Immature natural killer cell (primary cell): ENCODE measurements at regions not wholly inside any gene's neighbourhood (a gene's known extent, or its start where the extent isn't known, plus 50 kb on each side); places are given as distances from the start of the nearest gene placed in this dataset.

Experiments
- DNase-seq, 3 donors: peaks; one replicate each; pipeline ENCODE4 v3.0.0; 2022; ENCODE audit warnings: mixed read lengths in 1 of 3
- H3K27ac Mint-ChIP-seq, 6 donors: one replicate each; pipeline ENCODE4 v1.8.0; 2020; ENCODE audit warnings: mixed read lengths in 6 of 6, mild to moderate bottlenecking in 5 of 6, inconsistent platforms in 4 of 6, moderate library complexity in 3 of 6
- H3K27me3 Mint-ChIP-seq, 3 donors: one replicate each; pipeline ENCODE4 v1.8.0; 2020 to 2021; ENCODE audit warnings: low read depth in 3 of 3, mild to moderate bottlenecking in 3 of 3, mixed read lengths in 3 of 3, moderate library complexity in 3 of 3, inconsistent platforms in 1 of 3
- H3K36me3 Mint-ChIP-seq, 3 donors: one replicate each; pipeline ENCODE4 v1.8.0; 2020; ENCODE audit warnings: mixed read lengths in 3 of 3, inconsistent platforms in 2 of 3, mild to moderate bottlenecking in 2 of 3
- H3K4me1 Mint-ChIP-seq, 2 donors: one replicate each; pipeline ENCODE4 v1.8.0; 2020; ENCODE audit warnings: inconsistent platforms in 2 of 2, mild to moderate bottlenecking in 2 of 2, mixed read lengths in 2 of 2, moderate library complexity in 1 of 2
- H3K4me3 Mint-ChIP-seq, 5 donors: one replicate each; pipeline ENCODE4 v1.8.0; 2020; ENCODE audit warnings: mild to moderate bottlenecking in 5 of 5, mixed read lengths in 5 of 5, inconsistent platforms in 3 of 5, moderate library complexity in 3 of 5
- H3K9me3 Mint-ChIP-seq, 6 donors: one replicate each; pipeline ENCODE4 v1.8.0; 2020; ENCODE audit warnings: mild to moderate bottlenecking in 6 of 6, mixed read lengths in 6 of 6, inconsistent platforms in 4 of 6, moderate library complexity in 3 of 6

DNA sequence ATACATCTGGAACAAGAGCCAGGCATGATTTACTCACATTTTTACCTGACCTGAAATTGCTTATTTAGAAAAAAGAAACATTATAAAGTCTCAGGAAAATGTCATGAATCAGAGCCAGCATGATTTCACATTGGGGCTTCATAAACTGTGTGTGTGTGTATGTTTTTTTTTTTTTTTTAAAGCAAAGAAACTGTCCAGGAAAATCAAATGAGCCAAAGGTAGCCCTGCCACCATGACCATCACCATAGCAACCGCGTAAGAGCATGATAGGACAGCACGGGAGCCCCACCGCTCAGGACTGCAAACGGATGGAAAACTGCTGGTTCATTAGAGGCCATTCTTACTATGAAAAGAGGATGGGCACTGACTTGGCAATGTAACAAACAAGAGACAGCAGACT lies 139.2 kb downstream of the NTMT2 start:
- Mint-ChIP-seq H3K4me3 (no peak overlapping the region), H3K27ac (no peak overlapping the region), H3K36me3 (no peaks in the 10 kb centered on the region), H3K4me1 (no peaks in the 10 kb centered on the region), H3K9me3 (peaks cover 0 to 2% (median 0%) of the 10 kb centered on the region in 6 donors), H3K27me3 (peaks cover 0 to 4% (median 0%) of the 10 kb centered on the region in 3 donors)
- DNase-seq: no peak

DNA sequence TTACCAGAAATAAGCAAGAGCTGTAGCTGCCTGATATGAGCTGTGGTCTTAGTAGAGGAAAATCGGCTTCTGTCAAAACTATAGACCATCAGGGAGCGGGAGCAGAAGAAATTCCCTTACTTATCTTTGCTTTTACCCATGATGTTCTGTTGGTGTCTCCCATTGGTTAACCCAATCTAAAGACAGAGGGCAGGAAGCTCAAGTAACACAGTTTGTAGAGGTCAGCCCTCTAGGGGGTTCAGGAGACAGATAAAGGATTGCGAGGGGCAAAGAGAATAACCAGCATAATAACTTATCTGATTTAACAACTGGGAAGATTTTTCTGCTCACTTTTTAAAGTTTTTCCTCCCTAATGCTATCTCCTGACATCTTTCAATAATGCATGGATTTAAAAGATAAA lies 142.4 kb downstream of the NTMT2 start:
- H3K27me3 Mint-ChIP-seq: peaks cover 0 to 4% (median 0%) of the 10 kb centered on the region in 3 donors
- peaks cover 0 to 1% (median 0%) of the 10 kb centered on the region in 6 donors for H3K9me3 Mint-ChIP-seq
- no peaks in the 10 kb centered on the region for H3K36me3 Mint-ChIP-seq
- H3K27ac Mint-ChIP-seq: no peak overlapping the region
- H3K4me1 Mint-ChIP-seq: no peaks in the 10 kb centered on the region
- no peak overlapping the region for H3K4me3 Mint-ChIP-seq
- no peak for DNase-seq

DNA sequence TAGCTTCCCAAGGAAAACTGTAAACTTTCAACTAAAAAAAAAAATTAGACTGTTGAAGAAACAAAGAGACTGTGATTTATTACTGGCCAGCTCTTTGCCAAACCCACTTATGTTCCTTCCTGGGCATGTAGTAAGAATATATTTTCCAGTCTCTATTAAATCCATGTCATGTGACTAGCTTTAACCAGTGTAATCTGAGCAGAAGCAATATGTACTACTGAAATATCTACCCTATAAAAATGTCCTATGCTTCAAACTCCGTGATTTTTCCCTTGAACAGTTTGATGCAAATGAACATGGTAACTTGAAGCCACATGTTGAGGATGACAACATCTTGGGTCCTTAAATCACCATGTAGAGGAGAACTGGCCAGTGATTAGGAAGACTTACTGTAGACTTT lies 144.5 kb downstream of the NTMT2 start:
- H3K36me3 Mint-ChIP-seq: no peaks in the 10 kb centered on the region
- peaks cover 0 to 1% (median 0%) of the 10 kb centered on the region in 6 donors for H3K9me3 Mint-ChIP-seq
- no peak for DNase-seq
- H3K4me3 Mint-ChIP-seq: no peak overlapping the region
- no peaks in the 10 kb centered on the region for H3K4me1 Mint-ChIP-seq
- peaks cover 1 to 4% (median 2%) of the 10 kb centered on the region in 3 donors for H3K27me3 Mint-ChIP-seq
- no peak overlapping the region for H3K27ac Mint-ChIP-seq

DNA sequence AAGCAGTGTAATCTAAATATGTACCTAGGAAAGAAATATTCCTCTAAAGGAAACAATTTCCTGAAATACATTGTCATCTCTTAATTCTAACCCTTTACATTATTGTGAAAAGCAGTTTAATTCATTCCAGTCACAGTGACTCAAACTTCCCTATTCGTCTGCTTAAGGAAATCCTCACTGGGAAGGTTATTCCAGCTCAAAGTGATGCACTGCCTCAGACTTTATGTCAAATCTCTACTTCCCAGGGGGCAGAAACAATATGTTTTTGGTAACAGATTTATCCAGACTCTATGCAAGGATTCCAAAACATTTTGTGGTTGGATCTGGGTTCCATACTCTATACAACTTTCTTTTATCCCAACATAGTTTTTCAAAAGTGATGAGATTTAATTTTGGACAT lies 145.2 kb downstream of the NTMT2 start:
- no peak for DNase-seq
- Mint-ChIP-seq H3K9me3 (peaks cover 0 to 1% (median 0%) of the 10 kb centered on the region in 6 donors), H3K27ac (no peak overlapping the region), H3K27me3 (peaks cover 1 to 4% (median 2%) of the 10 kb centered on the region in 3 donors), H3K4me1 (no peaks in the 10 kb centered on the region), H3K36me3 (no peaks in the 10 kb centered on the region), H3K4me3 (no peak overlapping the region)

DNA sequence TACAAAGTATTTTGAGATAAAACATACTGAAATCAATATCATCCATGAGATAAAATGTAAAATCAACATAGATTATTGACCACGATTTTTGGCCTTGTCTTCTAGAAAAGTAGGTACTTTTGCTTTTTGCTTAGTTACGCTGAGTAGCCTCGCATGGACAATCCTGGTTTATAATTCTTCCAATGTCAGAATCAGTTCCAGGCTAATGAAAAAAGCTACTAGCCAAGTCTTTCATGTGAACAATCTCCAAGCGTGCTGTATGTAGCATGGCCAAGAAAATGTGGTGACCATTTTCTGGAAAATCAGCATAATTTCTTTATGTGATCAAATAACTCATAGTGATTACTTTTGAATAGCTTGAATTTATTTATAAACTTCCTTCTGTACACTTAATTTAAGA lies 145.8 kb downstream of the NTMT2 start:
- Mint-ChIP-seq H3K27ac (no peak overlapping the region), H3K36me3 (no peaks in the 10 kb centered on the region), H3K4me3 (no peak overlapping the region), H3K4me1 (no peaks in the 10 kb centered on the region), H3K9me3 (peaks cover 0 to 1% (median 0%) of the 10 kb centered on the region in 6 donors), H3K27me3 (peaks cover 1 to 4% (median 2%) of the 10 kb centered on the region in 3 donors)
- no peak for DNase-seq

DNA sequence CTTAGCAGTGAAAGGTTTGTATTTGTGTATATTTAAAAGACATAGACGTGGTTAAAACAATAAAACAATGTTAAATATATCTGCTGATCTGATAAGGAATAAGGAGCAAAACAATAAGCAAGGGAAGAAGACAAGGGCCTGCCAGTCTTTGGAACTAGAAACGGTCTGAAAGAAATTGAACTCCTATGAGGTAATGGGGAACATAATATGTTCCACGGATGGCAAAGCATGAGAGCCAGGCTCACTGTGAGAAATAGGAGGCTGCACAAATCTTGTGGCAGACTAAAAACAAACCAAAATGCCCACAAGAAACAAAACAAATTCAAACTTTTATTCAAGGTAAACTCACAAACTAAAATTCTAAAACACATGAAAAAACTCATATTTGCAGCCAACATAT lies 150.5 kb downstream of the NTMT2 start:
- Mint-ChIP-seq H3K9me3 (no peaks in the 10 kb centered on the region), H3K4me1 (no peaks in the 10 kb centered on the region), H3K27ac (no peak overlapping the region), H3K36me3 (no peaks in the 10 kb centered on the region), H3K27me3 (peaks cover 0 to 2% (median 1%) of the 10 kb centered on the region in 3 donors), H3K4me3 (no peak overlapping the region)
- no peak for DNase-seq

DNA sequence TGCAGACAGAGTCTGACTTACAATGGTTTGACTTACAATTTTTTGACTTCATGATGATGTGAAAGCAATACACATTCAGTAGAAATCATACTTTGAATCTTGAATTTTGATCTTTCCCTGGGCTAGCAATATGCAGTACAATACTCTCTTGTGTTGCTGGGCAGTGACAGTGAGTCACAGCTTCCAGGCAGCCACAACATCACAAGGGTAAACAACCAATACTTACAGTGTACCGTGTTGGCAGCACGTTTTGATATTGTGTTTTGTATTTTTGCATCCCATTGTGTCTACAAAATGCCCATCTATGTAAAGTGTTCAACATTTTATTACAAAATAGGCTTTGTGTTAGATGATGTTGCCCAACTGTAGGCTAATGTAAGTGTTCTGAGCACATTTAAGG lies 150.9 kb downstream of the NTMT2 start:
- Mint-ChIP-seq H3K9me3 (no peaks in the 10 kb centered on the region), H3K4me3 (no peak overlapping the region), H3K36me3 (no peaks in the 10 kb centered on the region), H3K27me3 (peaks cover 0 to 2% (median 1%) of the 10 kb centered on the region in 3 donors), H3K4me1 (no peaks in the 10 kb centered on the region), H3K27ac (no peak overlapping the region)
- DNase-seq: no peak

DNA sequence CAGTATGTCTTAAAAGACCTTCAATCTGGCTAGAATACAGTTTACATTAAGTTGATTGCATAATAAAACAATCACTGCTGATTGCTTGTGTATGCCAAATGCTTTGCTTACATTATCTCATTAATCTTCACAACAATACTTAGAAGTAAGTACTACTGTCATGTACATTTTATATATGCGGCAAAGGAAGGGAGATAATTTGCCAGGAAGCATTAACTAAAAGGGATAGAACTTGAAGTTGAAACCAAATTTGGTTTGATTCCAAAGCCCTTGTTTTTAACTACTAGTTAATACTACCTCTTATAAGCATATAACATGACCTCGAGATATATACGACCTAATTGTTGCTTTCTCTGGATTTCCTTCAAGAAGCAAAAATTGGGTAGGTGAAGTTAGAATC lies 155.8 kb downstream of the NTMT2 start:
- Mint-ChIP-seq H3K27ac (no peak overlapping the region), H3K4me1 (no peaks in the 10 kb centered on the region), H3K27me3 (peaks cover 0 to 12% (median 3%) of the 10 kb centered on the region in 3 donors), H3K36me3 (no peaks in the 10 kb centered on the region), H3K9me3 (no peaks in the 10 kb centered on the region), H3K4me3 (no peak overlapping the region)
- no peak for DNase-seq

DNA sequence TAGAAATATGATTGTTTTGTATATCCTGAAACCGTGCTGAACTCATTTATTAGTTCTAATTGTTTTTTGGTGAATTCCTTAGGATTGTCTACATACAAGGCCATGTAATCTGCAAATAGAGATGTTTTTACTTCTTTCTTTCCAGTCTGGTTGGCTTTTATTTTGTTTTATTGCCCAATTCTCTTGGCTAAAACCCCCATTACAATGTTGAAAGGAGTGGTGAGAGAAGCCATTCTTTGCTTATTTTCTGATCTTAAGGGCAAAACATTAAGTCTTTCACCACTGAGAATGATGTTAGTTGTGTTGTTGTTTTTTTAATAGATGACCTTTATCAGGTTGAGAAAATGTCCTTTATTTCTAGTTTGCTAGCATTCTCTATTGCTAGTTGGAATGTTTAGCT lies 157.3 kb downstream of the NTMT2 start:
- Mint-ChIP-seq H3K36me3 (no peaks in the 10 kb centered on the region), H3K4me3 (no peak overlapping the region), H3K9me3 (no peaks in the 10 kb centered on the region), H3K4me1 (no peaks in the 10 kb centered on the region), H3K27me3 (peaks cover 0 to 12% (median 3%) of the 10 kb centered on the region in 3 donors), H3K27ac (no peak overlapping the region)
- DNase-seq: no peak

DNA sequence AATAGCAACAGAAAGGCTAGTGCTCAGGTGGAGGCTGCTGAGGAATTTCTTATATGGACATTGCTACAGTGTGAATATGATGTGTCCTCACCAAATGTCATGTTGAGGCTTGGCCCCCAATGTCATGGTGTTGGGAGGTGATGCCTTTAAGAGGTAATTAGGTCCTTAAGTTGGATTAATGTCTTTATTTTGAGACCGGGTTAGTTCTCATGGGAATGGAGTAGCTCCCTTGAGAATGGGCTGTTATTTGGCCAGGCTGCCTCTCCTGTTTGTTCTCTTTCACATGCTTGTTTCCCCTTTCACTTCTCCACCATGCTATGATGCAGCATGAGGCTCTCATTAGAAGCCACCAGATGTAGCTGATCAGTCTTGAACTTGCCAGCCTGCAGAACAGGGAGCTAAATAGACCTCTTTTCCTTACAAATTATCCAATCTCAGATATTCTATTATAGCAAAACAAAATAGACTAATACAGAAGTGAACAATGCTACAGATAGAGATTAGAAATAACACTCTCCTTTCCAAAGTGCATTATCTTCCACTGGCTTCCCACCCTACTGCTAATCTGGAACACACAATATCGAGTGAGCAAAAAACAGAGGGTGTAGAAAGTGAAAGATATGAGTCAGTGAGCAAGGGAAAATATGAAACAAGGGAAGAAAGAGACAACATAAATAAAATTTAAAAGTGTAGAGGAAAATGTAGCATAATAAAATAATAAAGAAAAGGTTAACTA lies 160.2 kb downstream of the NTMT2 start:
- Mint-ChIP-seq H3K27me3 (peaks cover 0 to 12% (median 3%) of the 10 kb centered on the region in 3 donors), H3K4me1 (no peaks in the 10 kb centered on the region), H3K36me3 (no peaks in the 10 kb centered on the region), H3K27ac (no peak overlapping the region), H3K4me3 (no peak overlapping the region), H3K9me3 (no peaks in the 10 kb centered on the region)
- DNase-seq: no peak

DNA sequence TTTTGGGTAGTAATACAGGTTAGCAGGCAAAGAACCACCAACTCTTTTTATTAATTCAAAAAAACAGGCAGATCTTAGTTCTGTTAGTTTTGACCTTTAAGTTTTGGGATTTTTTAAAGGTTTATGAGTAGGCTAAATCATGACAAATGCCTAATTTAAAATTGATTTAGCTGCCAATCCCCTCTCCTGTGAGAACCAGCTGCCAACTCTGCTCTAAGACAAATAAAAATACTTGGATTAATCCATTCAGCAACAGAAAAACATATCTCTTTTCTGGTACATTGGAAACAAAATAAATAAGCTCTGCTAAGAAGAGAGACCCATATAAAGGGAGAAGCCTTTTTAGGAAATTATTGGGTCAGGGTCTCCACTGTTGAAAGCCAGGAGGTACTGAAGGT lies 160.8 kb downstream of the NTMT2 start:
- H3K27ac Mint-ChIP-seq: no peak overlapping the region
- no peak for DNase-seq
- no peaks in the 10 kb centered on the region for H3K4me1 Mint-ChIP-seq
- no peak overlapping the region for H3K4me3 Mint-ChIP-seq
- no peaks in the 10 kb centered on the region for H3K9me3 Mint-ChIP-seq
- peaks cover 0 to 12% (median 3%) of the 10 kb centered on the region in 3 donors for H3K27me3 Mint-ChIP-seq
- H3K36me3 Mint-ChIP-seq: no peaks in the 10 kb centered on the region

DNA sequence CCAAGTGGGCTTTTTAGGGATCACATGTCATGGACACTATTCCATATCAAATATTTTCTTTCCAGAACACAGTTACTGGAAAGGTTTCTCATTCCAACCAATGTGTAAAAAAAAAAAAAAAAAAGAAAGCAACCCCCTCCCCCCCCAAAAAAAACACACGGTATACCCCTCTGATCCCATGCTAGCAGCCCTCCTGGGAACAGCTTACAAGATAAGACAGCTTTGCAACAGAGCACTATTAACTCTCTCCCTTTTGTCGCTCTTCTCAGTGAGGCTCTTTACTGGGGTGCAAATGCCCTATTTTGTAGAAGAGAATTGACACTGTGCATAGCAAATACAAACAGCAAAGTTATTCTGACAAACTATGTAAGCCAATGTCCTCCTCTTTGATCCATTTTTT lies 161.2 kb downstream of the NTMT2 start:
- no peaks in the 10 kb centered on the region for H3K9me3 Mint-ChIP-seq
- H3K27ac Mint-ChIP-seq: no peak overlapping the region
- no peaks in the 10 kb centered on the region for H3K36me3 Mint-ChIP-seq

DNA sequence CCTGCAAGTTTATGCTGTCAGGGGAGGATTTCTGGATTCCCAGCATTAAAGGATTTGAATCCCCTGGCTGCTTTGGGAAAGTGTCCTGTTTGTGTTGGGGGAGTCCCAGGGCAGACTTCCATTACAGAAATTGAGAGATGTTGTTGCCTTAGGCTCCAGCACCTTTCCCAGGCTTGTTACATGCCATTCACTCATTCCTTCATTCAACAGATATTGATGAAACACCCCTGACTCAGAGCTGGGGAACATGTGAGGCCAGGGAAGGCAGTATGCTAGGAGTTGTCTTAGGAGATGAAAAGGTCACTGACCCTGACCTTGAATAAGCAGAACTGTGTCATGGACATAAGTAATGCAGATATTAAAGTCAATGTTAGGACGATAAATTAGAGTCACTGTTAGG lies 161.7 kb downstream of the NTMT2 start:
- H3K4me3 Mint-ChIP-seq: no peak overlapping the region
- no peaks in the 10 kb centered on the region for H3K36me3 Mint-ChIP-seq
- no peaks in the 10 kb centered on the region for H3K4me1 Mint-ChIP-seq
- H3K9me3 Mint-ChIP-seq: no peaks in the 10 kb centered on the region
- no peak overlapping the region for H3K27ac Mint-ChIP-seq
- peaks cover 0 to 9% (median 2%) of the 10 kb centered on the region in 3 donors for H3K27me3 Mint-ChIP-seq
- no peak for DNase-seq

More for the DNA sequence above, 161.2 kb downstream of the NTMT2 start:
- no peak for DNase-seq
- Mint-ChIP-seq H3K4me3 (no peak overlapping the region), H3K27me3 (peaks cover 0 to 12% (median 4%) of the 10 kb centered on the region in 3 donors), H3K4me1 (no peaks in the 10 kb centered on the region)

DNA sequence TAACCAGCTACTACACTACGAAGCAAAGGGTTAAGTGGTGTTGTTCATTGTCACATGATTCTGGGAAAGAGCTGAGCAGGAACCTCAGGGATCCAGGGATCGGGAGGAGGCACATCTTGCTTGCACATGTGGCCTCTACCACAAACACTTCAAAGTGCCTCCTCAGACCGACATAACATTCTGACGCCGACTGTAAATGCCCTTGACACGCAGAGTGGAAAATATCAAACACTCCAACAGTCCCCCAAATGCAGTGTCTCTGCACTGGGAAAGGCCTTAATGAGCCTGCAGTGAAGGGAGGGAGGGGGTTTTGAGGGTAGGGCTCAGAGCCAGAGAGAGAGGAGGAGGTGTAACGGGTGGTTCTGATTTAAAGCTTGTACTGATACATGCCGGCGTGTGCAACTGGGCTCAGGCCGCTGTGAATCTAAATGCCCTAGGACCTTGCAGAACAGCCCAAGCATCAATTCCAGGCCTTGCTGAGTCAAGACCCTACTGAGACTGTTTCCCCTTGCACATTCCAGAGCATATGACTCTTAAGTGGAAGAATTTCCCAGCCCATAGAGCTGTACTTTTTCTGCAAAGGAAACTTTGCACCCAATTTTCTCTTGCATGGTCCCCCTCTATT lies 163.7 kb downstream of the NTMT2 start:
- no peaks in the 10 kb centered on the region for H3K36me3 Mint-ChIP-seq
- H3K4me3 Mint-ChIP-seq: no peak overlapping the region
- DNase-seq: no peak
- no peaks in the 10 kb centered on the region for H3K9me3 Mint-ChIP-seq
- H3K27me3 Mint-ChIP-seq: peaks cover 2 to 8% (median 4%) of the 10 kb centered on the region in 3 donors
- no peaks in the 10 kb centered on the region for H3K4me1 Mint-ChIP-seq
- H3K27ac Mint-ChIP-seq: no peak overlapping the region

DNA sequence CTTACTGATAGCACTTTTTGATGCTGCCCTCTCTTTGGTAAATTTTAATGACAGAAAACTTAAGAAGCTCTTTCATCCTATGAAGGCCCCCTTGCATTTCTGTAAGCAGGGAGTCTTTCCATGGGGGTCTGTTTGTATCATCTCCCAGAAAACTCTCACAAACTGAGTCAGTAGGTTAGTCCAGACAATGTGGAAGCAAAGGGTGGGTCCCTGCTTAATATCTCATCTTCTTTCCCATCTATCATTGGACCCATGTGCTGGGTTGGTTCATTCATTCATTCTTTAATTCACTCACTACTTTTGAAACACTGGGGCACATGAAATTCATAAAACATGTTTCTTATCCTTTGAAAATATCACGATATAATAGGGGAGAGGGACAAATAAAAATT lies 164.3 kb downstream of the NTMT2 start:
- Mint-ChIP-seq H3K9me3 (no peaks in the 10 kb centered on the region), H3K36me3 (no peaks in the 10 kb centered on the region)

More for the DNA sequence above, 164.3 kb downstream of the NTMT2 start:
- Mint-ChIP-seq H3K4me3 (no peak overlapping the region), H3K4me1 (no peaks in the 10 kb centered on the region), H3K27ac (no peak overlapping the region), H3K27me3 (peaks cover 2 to 10% (median 4%) of the 10 kb centered on the region in 3 donors)
- no peak for DNase-seq
